ENCODE measurements at regions not wholly inside any gene's neighbourhood (a gene's known extent, or its start where the extent isn't known, plus 50 kb on each side); places are given as distances from the start of the nearest gene placed in this dataset.

- ChIA-PET CTCF (no interaction called here), POLR2A (no interaction called here)
- Histone ChIP-seq H3K4me3 (no peak overlapping the region), H3K4me1 (0 out of 3 replicates have a peak, but pooled peaks cover under 1% of the 10 kb centered on the region), H3K4me2 (no peak overlapping the region), H3K27ac (no peak overlapping the region), H3K9me3 (no peaks in the 10 kb centered on the region)
- DNase-seq (ENCODE audit: low read depth in 1 of 2, low spot score in 1 of 2) (no peak), FAIRE-seq (no peak), ATAC-seq (no peak)
- TF ChIP-seq HOXA7 (CRISPR knock-in tag; IDR thresholded peaks at IDR 0.05) = no peak
- TF ChIP-seq CBX2 (IDR thresholded peaks at IDR 0.05; ENCODE audit: borderline replicate concordance, low read depth) = no peak
- no peak for TF ChIP-seq SMC3 (IDR thresholded peaks at IDR 0.05)
- no peak for TF ChIP-seq RFX5 (IDR thresholded peaks at IDR 0.05)
- TF ChIP-seq HOXB13 (CRISPR knock-in tag; IDR thresholded peaks at IDR 0.05; ENCODE audit: low read depth) = no peak
- no peak for TF ChIP-seq BCL3 (IDR thresholded peaks at IDR 0.05)
- TF ChIP-seq SREBF2 (IDR thresholded peaks at IDR 0.05) = no peak
- no peak for TF ChIP-seq ZFP36 (IDR thresholded peaks at IDR 0.05; ENCODE audit: borderline replicate concordance, partially characterized antibody)
Observed at GRCh38 chr11:92401520-92401919, 176.9 kb downstream of the FAT3 start.

- ATAC-seq (no peak), FAIRE-seq (no peak), DNase-seq (ENCODE audit: low read depth in 1 of 2, low spot score in 1 of 2) (no peak)
- 41% methylated on average over 2 of the region's 2 CpGs for WGBS (ENCODE audit: missing lambda C conversion rate)
- no peak overlapping the region for H3K4me2 ChIP-seq
- H3K4me3 ChIP-seq = no peak overlapping the region
- H3K27ac ChIP-seq = no peak overlapping the region
- TF ChIP-seq EHMT2 (IDR thresholded peaks at IDR 0.05; ENCODE audit: low read depth) (no peak), CHD4 (IDR thresholded peaks at IDR 0.05; ENCODE audit: borderline replicate concordance) (no peak), MAZ (IDR thresholded peaks at IDR 0.05; ENCODE audit: borderline replicate concordance, low read depth, low read length) (no peak), ZNF302 (CRISPR knock-in tag; IDR thresholded peaks at IDR 0.05) (no peak)
- POLR2A ChIA-PET = no interaction called here
- CTCF ChIA-PET = no interaction called here
- H3K4me1 ChIP-seq = no peaks in the 10 kb centered on the region
- no peaks in the 10 kb centered on the region for H3K9me3 ChIP-seq
Observed at GRCh38 chr11:92406472-92406871, 181.9 kb downstream of the FAT3 start.

GRCh38 chr11:92409355-92409754 is 184.7 kb downstream of the FAT3 start:
- H3K4me3 ChIP-seq = no peak overlapping the region
- TF ChIP-seq NR3C1 (IDR thresholded peaks at IDR 0.05) = no peak
- no peak for TF ChIP-seq EHMT2 (IDR thresholded peaks at IDR 0.05; ENCODE audit: low read depth)
- TF ChIP-seq BCL3 (IDR thresholded peaks at IDR 0.05) = no peak
- no peak for TF ChIP-seq E2F6 (IDR thresholded peaks at IDR 0.05; ENCODE audit: borderline replicate concordance, low read depth)
- no peak for TF ChIP-seq CEBPB (IDR thresholded peaks at IDR 0.05)
- no peak for TF ChIP-seq CTCF (IDR thresholded peaks at IDR 0.05)
- TF ChIP-seq ELK1 (IDR thresholded peaks at IDR 0.05; ENCODE audit: low read depth, low read length) = no peak
- TF ChIP-seq ZSCAN20 (CRISPR knock-in tag; IDR thresholded peaks at IDR 0.05) = no peak
- TF ChIP-seq PBX3 (IDR thresholded peaks at IDR 0.05) = no peak
- ATAC-seq (no peak), DNase-seq (ENCODE audit: low read depth in 1 of 2, low spot score in 1 of 2) (no peak), FAIRE-seq (no peak)
- ChIA-PET CTCF (interaction anchor here (0.6 kb wide), 1 partner anchor 14 kb away, joined by 3 read pairs; no protein-coding TSS in a partner anchor), POLR2A (no interaction called here)
- WGBS (ENCODE audit: missing lambda C conversion rate) = 75% methylated on average over 3 of the region's 3 CpGs
- no peaks in the 10 kb centered on the region for H3K9me3 ChIP-seq
- H3K4me2 ChIP-seq = no peak overlapping the region
- H3K27ac ChIP-seq = no peak overlapping the region
- no peaks in the 10 kb centered on the region for H3K4me1 ChIP-seq
